Upper lobe of left lung (tissue), 4 donors: ENCODE measurements at regions not wholly inside any gene's neighbourhood (a gene's known extent, or its start where the extent isn't known, plus 50 kb on each side); places are given as distances from the start of the nearest gene placed in this dataset.

Source experiments
- CTCF ChIP-seq, 6 experiments: fragments of 450-650 bp in 4 of 6; fragments of 200-600 bp in 2 of 6; sonication (generic) in 2 of 6; IDR thresholded peaks; one replicate each; pipeline ENCODE4 v1.5.1; 2016 to 2019; ENCODE audit warnings: antibody characterized with exemption in 6 of 6
- POLR2A ChIP-seq, 4 donors: fragments of 450-650 bp; IDR thresholded peaks; one replicate each; pipeline ENCODE4 v1.5.1; 2016 to 2017; ENCODE audit warnings: antibody characterized with exemption in 4 of 4, mild to moderate bottlenecking in 2 of 4

DNA sequence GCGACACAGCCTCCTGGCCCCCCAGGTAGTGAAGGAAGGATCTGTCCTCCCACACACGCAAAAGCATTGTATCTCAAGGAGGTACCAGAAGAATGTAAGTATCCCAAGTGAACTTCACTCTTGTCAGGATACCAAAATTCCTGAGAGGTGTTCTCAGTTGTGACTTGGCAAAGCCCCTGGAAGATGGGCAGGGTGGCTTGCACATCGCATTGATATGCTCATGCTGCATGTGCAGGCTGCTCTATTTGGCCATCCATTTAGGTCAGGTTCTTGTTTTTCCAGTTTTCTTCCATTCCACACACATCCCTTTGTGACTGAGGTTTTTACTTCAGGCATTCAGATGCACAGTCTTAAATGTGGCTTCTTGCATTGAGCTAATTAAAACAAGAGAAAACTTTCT, 382.8 kb downstream of the FOXO1 start:
- no peak for TF ChIP-seq CTCF (IDR thresholded peaks at IDR 0.05)
- TF ChIP-seq POLR2A (IDR thresholded peaks at IDR 0.05), result no peak
